ENCODE measurements at regions not wholly inside any gene's neighbourhood (a gene's known extent, or its start where the extent isn't known, plus 50 kb on each side); places are given as distances from the start of the nearest gene placed in this dataset.

DNA sequence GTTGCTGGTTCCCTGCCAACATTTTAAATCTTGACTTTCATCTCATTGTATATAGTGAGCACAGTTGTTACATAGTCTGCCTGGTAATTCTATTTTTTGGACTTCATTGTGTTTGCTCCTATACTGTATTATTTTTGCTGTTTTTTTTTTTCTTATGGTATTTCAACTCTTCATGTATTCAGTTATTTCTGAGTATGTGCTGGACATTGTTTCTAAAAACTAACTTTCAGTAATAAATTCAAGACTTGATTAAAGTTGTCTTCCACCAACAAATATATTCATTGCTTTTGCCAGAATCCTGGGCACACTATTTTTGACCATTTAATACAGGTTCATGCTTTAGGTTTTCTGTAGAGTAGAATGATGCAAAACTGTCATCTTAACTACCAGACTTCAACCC, 698.3 kb downstream of the MAFB start:
- Histone ChIP-seq H3K4me3 (ENCODE audit: low read length) (no peak overlapping the region), H3K27me3 (ENCODE audit: control insufficient read depth, low read length) (no peaks in the 10 kb centered on the region), H3K36me3 (ENCODE audit: control insufficient read depth, low read length) (no peaks in the 10 kb centered on the region), H3K4me2 (ENCODE audit: low read length) (no peak overlapping the region), H3K79me2 (ENCODE audit: control insufficient read depth, low read length) (no peaks in the 10 kb centered on the region), H3K27ac (ENCODE audit: low read depth, low read length) (no peak overlapping the region), H4K20me1 (ENCODE audit: control insufficient read depth, insufficient read depth, low read depth, low read length) (no peaks in the 10 kb centered on the region), H3K4me1 (ENCODE audit: control insufficient read depth, low read length) (no peaks in the 10 kb centered on the region), H3F3A (ENCODE audit: control insufficient read depth, insufficient read depth) (no peaks in the 10 kb centered on the region), H3K9me2 (replicated peaks; ENCODE audit: control insufficient read depth, low read length) (no peaks in the 10 kb centered on the region), H3K9me3 (ENCODE audit: control insufficient read depth, insufficient read depth, low read length) (no peaks in the 10 kb centered on the region)
- TF ChIP-seq, protein P1, sequence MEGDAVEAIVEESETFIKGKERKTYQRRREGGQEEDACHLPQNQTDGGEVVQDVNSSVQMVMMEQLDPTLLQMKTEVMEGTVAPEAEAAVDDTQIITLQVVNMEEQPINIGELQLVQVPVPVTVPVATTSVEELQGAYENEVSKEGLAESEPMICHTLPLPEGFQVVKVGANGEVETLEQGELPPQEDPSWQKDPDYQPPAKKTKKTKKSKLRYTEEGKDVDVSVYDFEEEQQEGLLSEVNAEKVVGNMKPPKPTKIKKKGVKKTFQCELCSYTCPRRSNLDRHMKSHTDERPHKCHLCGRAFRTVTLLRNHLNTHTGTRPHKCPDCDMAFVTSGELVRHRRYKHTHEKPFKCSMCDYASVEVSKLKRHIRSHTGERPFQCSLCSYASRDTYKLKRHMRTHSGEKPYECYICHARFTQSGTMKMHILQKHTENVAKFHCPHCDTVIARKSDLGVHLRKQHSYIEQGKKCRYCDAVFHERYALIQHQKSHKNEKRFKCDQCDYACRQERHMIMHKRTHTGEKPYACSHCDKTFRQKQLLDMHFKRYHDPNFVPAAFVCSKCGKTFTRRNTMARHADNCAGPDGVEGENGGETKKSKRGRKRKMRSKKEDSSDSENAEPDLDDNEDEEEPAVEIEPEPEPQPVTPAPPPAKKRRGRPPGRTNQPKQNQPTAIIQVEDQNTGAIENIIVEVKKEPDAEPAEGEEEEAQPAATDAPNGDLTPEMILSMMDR (IDR thresholded peaks at IDR 0.05; ENCODE audit: low read depth, low read length, poor library complexity, severe bottlenecking): no peak
- TF ChIP-seq EZH2phosphoT487 (IDR thresholded peaks at IDR 0.05; ENCODE audit: borderline replicate concordance, low read length): no peak

DNA sequence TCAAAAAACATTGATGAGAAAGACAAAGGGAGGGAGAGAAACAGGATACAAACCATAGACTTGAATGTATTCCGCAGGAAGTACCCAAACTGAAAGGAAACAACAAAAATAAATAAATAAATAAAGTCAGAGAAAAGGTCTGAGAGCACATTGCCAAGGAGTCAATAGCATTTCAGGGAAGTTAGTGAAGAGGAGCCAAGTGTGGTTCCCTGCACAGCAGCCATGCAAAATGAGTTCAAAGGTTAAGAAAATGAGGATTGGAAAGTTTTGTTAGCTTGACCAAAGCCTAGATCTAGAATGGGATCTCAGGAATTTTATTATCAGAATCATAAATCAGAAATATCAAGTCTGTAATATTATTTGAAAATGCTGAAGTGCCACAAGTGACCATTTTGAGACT, 700.0 kb downstream of the MAFB start:
- Histone ChIP-seq H4K20me1 (ENCODE audit: control insufficient read depth, insufficient read depth, low read depth, low read length) (no peaks in the 10 kb centered on the region), H3K27ac (ENCODE audit: low read depth, low read length) (no peak overlapping the region)
- TF ChIP-seq, protein P1 (IDR thresholded peaks at IDR 0.05; ENCODE audit: low read depth, low read length, poor library complexity, severe bottlenecking): no peak
- no peak for TF ChIP-seq EZH2phosphoT487 (IDR thresholded peaks at IDR 0.05; ENCODE audit: borderline replicate concordance, low read length)

DNA sequence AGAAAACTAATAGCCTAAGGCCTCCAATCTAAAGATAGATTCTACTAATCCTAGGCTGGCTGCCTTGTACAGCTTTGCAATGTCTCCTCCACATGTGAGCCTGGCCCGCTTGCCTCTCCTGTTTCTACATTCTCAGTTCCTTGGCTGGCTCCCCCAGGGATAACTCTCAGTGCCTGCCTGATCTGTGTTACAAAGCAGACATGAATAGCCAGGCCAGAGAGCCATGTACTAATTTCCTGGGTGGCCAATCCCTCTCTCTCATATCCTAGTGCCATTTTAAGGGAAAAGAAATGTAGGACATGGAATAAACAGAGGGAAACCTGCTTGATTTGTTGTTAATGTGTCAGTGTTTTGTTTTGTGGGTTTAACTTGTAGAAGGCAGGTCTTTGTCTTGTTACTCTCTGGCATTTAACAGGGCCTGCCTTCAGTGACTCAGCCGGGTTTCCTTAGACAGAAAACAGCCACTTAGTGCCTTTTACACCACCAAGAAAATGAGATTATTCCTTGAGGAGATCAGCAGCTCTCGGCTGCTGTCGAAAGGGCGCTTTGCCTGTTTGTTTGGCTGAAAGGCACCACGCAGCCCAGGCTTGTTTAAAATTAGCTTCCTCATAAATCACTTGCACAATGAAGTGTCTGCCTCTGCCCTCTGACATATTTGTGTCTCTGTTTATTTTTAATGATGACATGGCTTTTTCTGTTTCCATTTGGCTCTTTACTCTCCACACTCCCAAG, 702.7 kb downstream of the MAFB start:
- no peaks in the 10 kb centered on the region for H3K4me1 ChIP-seq (ENCODE audit: control insufficient read depth, low read length)
- H3K9me2 ChIP-seq (replicated peaks; ENCODE audit: control insufficient read depth, low read length): no peaks in the 10 kb centered on the region
- no peak overlapping the region for H3K27ac ChIP-seq (ENCODE audit: low read depth, low read length)
- no peaks in the 10 kb centered on the region for H3K9me3 ChIP-seq (ENCODE audit: control insufficient read depth, insufficient read depth, low read length)
- H3K79me2 ChIP-seq (ENCODE audit: control insufficient read depth, low read length): no peaks in the 10 kb centered on the region
- no peaks in the 10 kb centered on the region for H3F3A ChIP-seq (ENCODE audit: control insufficient read depth, insufficient read depth)
- H3K27me3 ChIP-seq (ENCODE audit: control insufficient read depth, low read length): no peaks in the 10 kb centered on the region
- no peak overlapping the region for H3K4me2 ChIP-seq (ENCODE audit: low read length)
- no peaks in the 10 kb centered on the region for H3K36me3 ChIP-seq (ENCODE audit: control insufficient read depth, low read length)
- no peak for TF ChIP-seq EZH2phosphoT487 (IDR thresholded peaks at IDR 0.05; ENCODE audit: borderline replicate concordance, low read length)
- TF ChIP-seq, protein P1 (IDR thresholded peaks at IDR 0.05; ENCODE audit: low read depth, low read length, poor library complexity, severe bottlenecking): no peak
- no peaks in the 10 kb centered on the region for H4K20me1 ChIP-seq (ENCODE audit: control insufficient read depth, insufficient read depth, low read depth, low read length)
- no peak overlapping the region for H3K4me3 ChIP-seq (ENCODE audit: low read length)

More for the DNA sequence above, 700.0 kb downstream of the MAFB start:
- H3F3A ChIP-seq (ENCODE audit: control insufficient read depth, insufficient read depth): no peaks in the 10 kb centered on the region
- no peaks in the 10 kb centered on the region for H3K79me2 ChIP-seq (ENCODE audit: control insufficient read depth, low read length)
- no peak overlapping the region for H3K4me2 ChIP-seq (ENCODE audit: low read length)
- no peaks in the 10 kb centered on the region for H3K9me2 ChIP-seq (replicated peaks; ENCODE audit: control insufficient read depth, low read length)
- no peaks in the 10 kb centered on the region for H3K36me3 ChIP-seq (ENCODE audit: control insufficient read depth, low read length)
- no peaks in the 10 kb centered on the region for H3K4me1 ChIP-seq (ENCODE audit: control insufficient read depth, low read length)
- H3K27me3 ChIP-seq (ENCODE audit: control insufficient read depth, low read length): no peaks in the 10 kb centered on the region
- H3K4me3 ChIP-seq (ENCODE audit: low read length): no peak overlapping the region
- no peaks in the 10 kb centered on the region for H3K9me3 ChIP-seq (ENCODE audit: control insufficient read depth, insufficient read depth, low read length)

Measured in DOHH2 (cell line).